Loucy (cell line): ENCODE measurements at regions not wholly inside any gene's neighbourhood (a gene's known extent, or its start where the extent isn't known, plus 50 kb on each side); places are given as distances from the start of the nearest gene placed in this dataset.

Source experiments
- H2AFZ ChIP-seq: fragments of 200-600 bp; sonication (generic); 2 replicates; pipeline ENCODE4 v1.6.0; 2016; ENCODE audit warnings: antibody characterized with exemption, mild to moderate bottlenecking, low read length, moderate library complexity
- H3F3A ChIP-seq: fragments of 200-600 bp; 2 replicates; pipeline ENCODE4 v1.6.0; 2016; ENCODE audit warnings: antibody characterized with exemption, low read depth, mild to moderate bottlenecking
- H3K27me3 ChIP-seq: fragments of 200-600 bp; sonication (generic); 2 replicates; pipeline ENCODE4 v1.6.1; 2014; ENCODE audit warnings: low read length, mild to moderate bottlenecking; ENCODE audit not compliant: insufficient read depth, poor library complexity, severe bottlenecking
- H3K36me3 ChIP-seq: fragments of 200-600 bp; sonication (generic); 2 replicates; pipeline ENCODE4 v1.6.1; 2016; ENCODE audit warnings: low read length; ENCODE audit not compliant: insufficient read depth
- H3K4me1 ChIP-seq: fragments of 200-600 bp; sonication (generic); 2 replicates; pipeline ENCODE4 v1.5.1; 2014; ENCODE audit warnings: low read length, mild to moderate bottlenecking; ENCODE audit not compliant: insufficient read depth, poor library complexity, severe bottlenecking
- H3K4me2 ChIP-seq: fragments of 200-600 bp; sonication (generic); 2 replicates; pipeline ENCODE4 v1.6.0; 2014; ENCODE audit warnings: antibody characterized with exemption, low read length, low read depth, mild to moderate bottlenecking; ENCODE audit not compliant: poor library complexity, severe bottlenecking
- H3K4me3 ChIP-seq: fragments of 200-600 bp; sonication (generic); 2 replicates; pipeline ENCODE4 v1.5.1; 2014; ENCODE audit warnings: low read length, mild to moderate bottlenecking, mixed read lengths; ENCODE audit not compliant: poor library complexity, severe bottlenecking
- H3K79me2 ChIP-seq: fragments of 200-600 bp; sonication (generic); 2 replicates; pipeline ENCODE4 v1.6.1; 2014; ENCODE audit warnings: low read length; ENCODE audit not compliant: insufficient read depth
- H3K9ac ChIP-seq: fragments of 200-600 bp; sonication (generic); 2 replicates; pipeline ENCODE4 v1.6.0; 2014; ENCODE audit warnings: mild to moderate bottlenecking, low read depth, low read length, moderate library complexity; ENCODE audit not compliant: poor library complexity, severe bottlenecking
- H3K9me2 ChIP-seq: fragments of 200-600 bp; sonication (generic); replicated peaks from 2 replicates; pipeline ENCODE4 v1.6.1; 2016; ENCODE audit warnings: low read depth, low read length, mixed read lengths
- H3K9me3 ChIP-seq: fragments of 200-600 bp; sonication (generic); 2 replicates; pipeline ENCODE4 v1.6.1; 2014; ENCODE audit warnings: mild to moderate bottlenecking, antibody characterized with exemption, low read length, low read depth; ENCODE audit not compliant: insufficient read depth
- H4K20me1 ChIP-seq: fragments of 200-600 bp; sonication (generic); 2 replicates; pipeline ENCODE4 v1.6.0; 2014; ENCODE audit warnings: antibody characterized with exemption, low read length, mild to moderate bottlenecking; ENCODE audit not compliant: insufficient read depth, poor library complexity, severe bottlenecking
- EZH2phosphoT487 ChIP-seq: fragments of 200-600 bp; IDR thresholded peaks from 2 replicates; pipeline ENCODE4 v1.6.1; 2018; ENCODE audit warnings: antibody characterized with exemption, mild to moderate bottlenecking, moderate library complexity, borderline replicate concordance
- TF ChIP-seq, protein P1 (sequence below): fragments of 200-600 bp; sonication (generic); conservative IDR thresholded peaks from 2 replicates; pipeline ENCODE4 v1.5.1; 2014; ENCODE audit warnings: mild to moderate bottlenecking, antibody characterized with exemption, low read length

- no peak overlapping the region for H3K4me3 ChIP-seq
- no peaks in the 10 kb centered on the region for H4K20me1 ChIP-seq
- no peaks in the 10 kb centered on the region for H3K36me3 ChIP-seq
- H3K79me2 ChIP-seq = no peaks in the 10 kb centered on the region
- no peak for TF ChIP-seq EZH2phosphoT487
- TF ChIP-seq, protein P1, sequence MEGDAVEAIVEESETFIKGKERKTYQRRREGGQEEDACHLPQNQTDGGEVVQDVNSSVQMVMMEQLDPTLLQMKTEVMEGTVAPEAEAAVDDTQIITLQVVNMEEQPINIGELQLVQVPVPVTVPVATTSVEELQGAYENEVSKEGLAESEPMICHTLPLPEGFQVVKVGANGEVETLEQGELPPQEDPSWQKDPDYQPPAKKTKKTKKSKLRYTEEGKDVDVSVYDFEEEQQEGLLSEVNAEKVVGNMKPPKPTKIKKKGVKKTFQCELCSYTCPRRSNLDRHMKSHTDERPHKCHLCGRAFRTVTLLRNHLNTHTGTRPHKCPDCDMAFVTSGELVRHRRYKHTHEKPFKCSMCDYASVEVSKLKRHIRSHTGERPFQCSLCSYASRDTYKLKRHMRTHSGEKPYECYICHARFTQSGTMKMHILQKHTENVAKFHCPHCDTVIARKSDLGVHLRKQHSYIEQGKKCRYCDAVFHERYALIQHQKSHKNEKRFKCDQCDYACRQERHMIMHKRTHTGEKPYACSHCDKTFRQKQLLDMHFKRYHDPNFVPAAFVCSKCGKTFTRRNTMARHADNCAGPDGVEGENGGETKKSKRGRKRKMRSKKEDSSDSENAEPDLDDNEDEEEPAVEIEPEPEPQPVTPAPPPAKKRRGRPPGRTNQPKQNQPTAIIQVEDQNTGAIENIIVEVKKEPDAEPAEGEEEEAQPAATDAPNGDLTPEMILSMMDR = no peak
- no peaks in the 10 kb centered on the region for H3K9me3 ChIP-seq
- H3K4me2 ChIP-seq = no peak overlapping the region
- no peak overlapping the region for H2AFZ ChIP-seq
- no peaks in the 10 kb centered on the region for H3K4me1 ChIP-seq
- no peak overlapping the region for H3K9ac ChIP-seq
- H3F3A ChIP-seq = no peaks in the 10 kb centered on the region
- H3K27me3 ChIP-seq = no peaks in the 10 kb centered on the region
- H3K9me2 ChIP-seq = no peaks in the 10 kb centered on the region
Observed at GRCh38 chr3:176286476-176287085, 910.7 kb downstream of the TBL1XR1 start.

DNA sequence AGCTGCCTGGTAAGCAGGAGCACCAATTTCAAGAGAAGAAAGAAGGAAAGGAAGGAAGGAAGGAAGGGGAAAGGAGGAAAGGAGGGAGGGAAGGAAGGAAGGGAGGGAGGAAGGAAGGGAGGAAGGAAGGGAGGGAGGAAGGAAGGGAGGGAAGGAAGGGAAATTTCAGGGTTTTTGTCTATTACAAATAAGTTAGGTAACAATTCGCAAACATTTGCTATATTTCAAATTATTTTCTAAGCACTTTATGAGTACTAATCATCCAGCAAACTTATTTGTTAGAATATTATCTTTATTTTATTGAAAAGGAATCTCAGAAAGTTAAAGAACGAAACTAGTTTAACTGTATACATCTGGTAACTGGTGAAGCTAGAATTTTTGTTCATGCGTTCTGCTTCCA, 921.7 kb downstream of the TBL1XR1 start:
- Histone ChIP-seq H3F3A (no peaks in the 10 kb centered on the region), H3K4me1 (no peaks in the 10 kb centered on the region), H3K9me3 (no peaks in the 10 kb centered on the region), H3K4me2 (no peak overlapping the region), H3K9me2 (no peaks in the 10 kb centered on the region), H4K20me1 (no peaks in the 10 kb centered on the region), H3K79me2 (no peaks in the 10 kb centered on the region), H3K27me3 (no peaks in the 10 kb centered on the region), H3K4me3 (no peak overlapping the region), H2AFZ (no peak overlapping the region), H3K9ac (no peak overlapping the region), H3K36me3 (no peaks in the 10 kb centered on the region)
- no peak for TF ChIP-seq EZH2phosphoT487
- TF ChIP-seq, protein P1 = no peak

- Histone ChIP-seq H3K9me3 (no peaks in the 10 kb centered on the region), H3K9ac (no peak overlapping the region), H3K27me3 (no peaks in the 10 kb centered on the region)
Observed at GRCh38 chr3:176275113-176275512, 922.2 kb downstream of the TBL1XR1 start.

More at GRCh38 chr3:176275113-176275512, 922.2 kb downstream of the TBL1XR1 start:
- Histone ChIP-seq H3F3A (no peaks in the 10 kb centered on the region), H3K4me1 (no peaks in the 10 kb centered on the region), H3K4me3 (no peak overlapping the region), H2AFZ (no peak overlapping the region), H3K36me3 (no peaks in the 10 kb centered on the region), H3K4me2 (no peak overlapping the region), H4K20me1 (no peaks in the 10 kb centered on the region), H3K79me2 (no peaks in the 10 kb centered on the region), H3K9me2 (no peaks in the 10 kb centered on the region)
- TF ChIP-seq EZH2phosphoT487 = no peak
- TF ChIP-seq, protein P1 = no peak
